Muscle layer of duodenum (tissue), 2 donors: ENCODE measurements at regions not wholly inside any gene's neighbourhood (a gene's known extent, or its start where the extent isn't known, plus 50 kb on each side); places are given as distances from the start of the nearest gene placed in this dataset.

ENCODE experiments used
- H3K27ac ChIP-seq: one replicate; pipeline ENCODE4 v1.7.0; 2013; ENCODE audit warnings: mild to moderate bottlenecking, low read length
- H3K27me3 ChIP-seq: one replicate; pipeline ENCODE4 v1.7.0; 2013; ENCODE audit warnings: low read depth, mild to moderate bottlenecking, control low read depth, low read length
- H3K36me3 ChIP-seq, 2 donors: one replicate each; pipeline ENCODE4 v1.7.0; 2013; ENCODE audit warnings: low read length in 2 of 2, control low read depth in 1 of 2, mild to moderate bottlenecking in 1 of 2; ENCODE audit not compliant: insufficient read depth in 2 of 2, control insufficient read depth in 1 of 2
- H3K4me1 ChIP-seq, 2 donors: one replicate each; pipeline ENCODE4 v1.7.0; 2013; ENCODE audit warnings: low read length in 2 of 2, mild to moderate bottlenecking in 2 of 2, control low read depth in 1 of 2, moderate library complexity in 1 of 2; ENCODE audit not compliant: insufficient read depth in 2 of 2, control insufficient read depth in 1 of 2
- H3K4me3 ChIP-seq, 2 donors: one replicate each; pipeline ENCODE4 v1.7.0; 2013; ENCODE audit warnings: low read length in 2 of 2, low read depth in 1 of 2, mild to moderate bottlenecking in 1 of 2
- H3K9me3 ChIP-seq, 2 donors: one replicate each; pipeline ENCODE4 v1.7.0; 2013; ENCODE audit warnings: low read length in 2 of 2, control low read depth in 1 of 2, mild to moderate bottlenecking in 1 of 2; ENCODE audit not compliant: control insufficient read depth in 1 of 2
- donor health status: healthy.

DNA sequence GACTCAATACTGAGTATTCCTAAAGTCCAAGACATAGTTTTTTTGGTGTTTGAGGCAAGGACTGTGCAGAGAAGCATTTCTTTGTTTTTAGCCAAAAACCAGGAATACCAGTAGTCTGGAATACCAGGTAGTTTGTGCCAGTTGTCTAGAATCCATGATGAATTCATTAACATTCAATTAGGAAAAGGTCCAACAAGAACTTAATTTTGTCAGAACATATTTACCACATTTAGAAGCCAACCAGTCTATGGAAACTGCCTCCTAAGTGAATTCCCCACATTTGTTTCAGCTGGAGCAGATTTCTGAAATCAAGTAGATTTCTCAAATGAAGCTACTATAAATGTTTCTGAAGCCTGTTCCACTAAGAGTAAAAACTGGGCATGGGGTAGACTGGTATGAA lies 1584.8 kb upstream of the ADGRL3 start:
- Histone ChIP-seq H3K4me3 (no peak overlapping the region), H3K27ac (no peak overlapping the region), H3K4me1 (no peaks in the 10 kb centered on the region), H3K36me3 (no peaks in the 10 kb centered on the region), H3K27me3 (no peaks in the 10 kb centered on the region), H3K9me3 (no peaks in the 10 kb centered on the region)

DNA sequence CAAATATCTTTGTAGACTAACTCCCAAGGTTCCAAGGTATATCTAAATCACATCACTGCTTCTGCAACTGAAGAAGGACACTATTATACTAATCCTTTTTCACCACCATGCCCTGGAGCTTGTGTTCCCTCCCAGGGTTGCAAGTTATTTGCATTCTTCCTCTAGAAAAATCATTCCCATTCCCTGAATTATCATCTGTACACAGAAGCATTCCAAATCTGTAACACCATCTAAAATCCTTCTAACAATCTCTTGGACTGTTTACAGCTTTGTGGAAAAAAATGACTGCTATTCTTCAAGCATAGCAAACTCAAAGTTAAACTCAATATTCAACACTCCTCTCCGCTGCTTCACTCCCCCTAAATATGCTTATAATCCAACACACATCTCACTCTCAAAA lies 1570.8 kb upstream of the ADGRL3 start:
- no peak overlapping the region for H3K27ac ChIP-seq
- H3K27me3 ChIP-seq = no peaks in the 10 kb centered on the region
- no peaks in the 10 kb centered on the region for H3K4me1 ChIP-seq
- H3K9me3 ChIP-seq = no peaks in the 10 kb centered on the region
- no peak overlapping the region for H3K4me3 ChIP-seq
- H3K36me3 ChIP-seq = no peaks in the 10 kb centered on the region

DNA sequence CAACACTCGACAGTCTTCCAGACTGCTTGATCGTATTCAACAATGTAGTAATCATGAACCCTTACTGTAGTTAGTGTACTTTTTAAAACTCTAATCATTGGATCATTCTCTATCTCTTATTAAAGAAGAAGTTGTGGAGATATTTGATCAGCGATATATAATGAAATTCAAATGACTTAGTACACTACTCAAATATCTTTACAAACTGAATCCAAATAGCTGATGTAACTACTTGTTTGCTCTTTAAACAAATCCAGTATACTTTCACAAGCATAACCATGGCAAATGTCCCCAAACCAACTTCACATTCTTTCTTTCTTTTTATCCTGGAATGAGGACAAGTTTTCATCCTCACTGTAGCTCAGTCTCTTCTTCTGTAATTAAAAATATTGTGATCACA lies 1569.9 kb upstream of the ADGRL3 start:
- H3K27me3 ChIP-seq = no peaks in the 10 kb centered on the region
- H3K27ac ChIP-seq = no peak overlapping the region
- no peaks in the 10 kb centered on the region for H3K36me3 ChIP-seq
- no peaks in the 10 kb centered on the region for H3K4me1 ChIP-seq
- no peak overlapping the region for H3K4me3 ChIP-seq
- no peaks in the 10 kb centered on the region for H3K9me3 ChIP-seq

DNA sequence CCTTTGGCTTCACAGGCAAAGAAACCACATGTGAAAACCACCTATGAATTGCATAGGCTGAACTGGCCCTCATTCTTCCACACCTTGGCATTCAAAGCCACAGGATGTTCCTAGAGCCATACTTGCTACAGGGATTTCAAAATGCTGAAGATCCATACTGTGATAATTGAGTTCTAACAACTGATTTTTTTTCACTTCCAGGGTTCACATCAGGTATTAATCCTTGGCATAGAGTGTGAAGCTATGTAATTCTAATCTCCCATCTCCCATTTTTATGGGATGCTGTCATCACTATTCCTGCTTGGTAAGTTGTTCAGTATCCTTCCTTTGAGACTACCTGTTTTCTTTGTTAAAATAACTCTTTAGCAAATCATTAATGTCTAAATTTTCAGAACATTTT lies 1569.2 kb upstream of the ADGRL3 start:
- H3K27me3 ChIP-seq = no peaks in the 10 kb centered on the region
- no peaks in the 10 kb centered on the region for H3K4me1 ChIP-seq
- no peaks in the 10 kb centered on the region for H3K9me3 ChIP-seq
- no peak overlapping the region for H3K27ac ChIP-seq
- H3K4me3 ChIP-seq = no peak overlapping the region
- H3K36me3 ChIP-seq = no peaks in the 10 kb centered on the region

DNA sequence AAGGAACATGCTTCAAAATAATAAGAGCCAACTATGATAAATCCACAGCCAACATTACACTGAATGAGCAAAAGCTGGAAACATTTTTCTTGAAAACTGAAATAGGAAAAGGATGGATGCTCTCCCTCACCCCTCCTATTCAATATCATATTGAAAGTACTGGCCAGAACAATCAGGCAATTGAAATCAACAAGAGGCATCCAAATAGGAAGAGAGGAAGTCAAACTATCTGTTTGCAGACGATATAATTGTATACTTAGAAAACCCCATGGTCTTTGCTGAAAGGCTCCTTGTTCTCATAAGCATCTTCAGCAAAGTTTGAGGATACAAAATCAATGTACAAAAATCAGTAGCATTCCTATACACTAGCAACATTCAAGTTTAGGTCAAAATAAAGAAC lies 1562.5 kb upstream of the ADGRL3 start:
- no peak overlapping the region for H3K4me3 ChIP-seq
- no peaks in the 10 kb centered on the region for H3K4me1 ChIP-seq
- no peaks in the 10 kb centered on the region for H3K27me3 ChIP-seq
- no peak overlapping the region for H3K27ac ChIP-seq
- H3K9me3 ChIP-seq = no peaks in the 10 kb centered on the region
- no peaks in the 10 kb centered on the region for H3K36me3 ChIP-seq

DNA sequence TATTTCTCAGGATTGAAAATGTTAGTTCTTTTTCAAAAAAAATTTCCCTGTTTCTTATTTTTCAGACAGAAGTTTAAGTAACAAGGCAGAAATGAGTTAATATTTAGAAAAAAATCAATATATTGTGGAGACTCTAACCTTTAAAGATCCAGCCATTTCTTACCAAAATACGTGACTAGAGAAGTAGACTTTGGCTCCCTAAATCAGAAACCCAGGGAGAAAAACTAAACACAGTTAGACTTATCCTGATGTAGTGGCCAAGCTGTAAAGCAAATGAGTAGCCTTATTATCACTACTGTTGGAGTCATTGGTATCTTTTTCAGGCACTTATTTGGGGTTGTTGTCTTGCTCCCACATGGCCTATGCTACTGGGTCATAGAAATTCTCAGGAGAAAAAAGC lies 1556.4 kb upstream of the ADGRL3 start:
- Histone ChIP-seq H3K4me1 (no peaks in the 10 kb centered on the region), H3K36me3 (no peaks in the 10 kb centered on the region), H3K4me3 (no peak overlapping the region), H3K9me3 (no peaks in the 10 kb centered on the region), H3K27ac (no peak overlapping the region), H3K27me3 (no peaks in the 10 kb centered on the region)

DNA sequence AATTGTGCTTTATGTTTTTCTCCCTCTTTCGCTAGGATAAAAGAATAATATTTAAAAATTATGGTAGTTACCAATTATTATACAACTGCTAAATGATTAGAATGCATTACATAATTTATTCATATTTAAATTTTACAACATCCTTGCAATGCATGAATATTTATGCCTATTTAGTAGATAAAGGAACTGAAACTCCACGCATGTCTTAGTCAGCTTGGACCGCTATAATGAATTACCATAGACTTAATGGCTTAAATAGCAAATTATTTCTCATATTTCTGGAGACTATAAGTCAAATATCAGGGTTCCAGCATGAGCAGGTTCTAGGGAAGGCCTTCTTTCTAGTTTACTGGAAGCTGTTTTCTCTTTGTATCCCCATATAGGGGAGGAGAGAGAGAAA lies 1555.4 kb upstream of the ADGRL3 start:
- no peak overlapping the region for H3K4me3 ChIP-seq
- H3K36me3 ChIP-seq = no peaks in the 10 kb centered on the region
- H3K9me3 ChIP-seq = no peaks in the 10 kb centered on the region
- no peaks in the 10 kb centered on the region for H3K4me1 ChIP-seq
- no peak overlapping the region for H3K27ac ChIP-seq
- H3K27me3 ChIP-seq = no peaks in the 10 kb centered on the region

DNA sequence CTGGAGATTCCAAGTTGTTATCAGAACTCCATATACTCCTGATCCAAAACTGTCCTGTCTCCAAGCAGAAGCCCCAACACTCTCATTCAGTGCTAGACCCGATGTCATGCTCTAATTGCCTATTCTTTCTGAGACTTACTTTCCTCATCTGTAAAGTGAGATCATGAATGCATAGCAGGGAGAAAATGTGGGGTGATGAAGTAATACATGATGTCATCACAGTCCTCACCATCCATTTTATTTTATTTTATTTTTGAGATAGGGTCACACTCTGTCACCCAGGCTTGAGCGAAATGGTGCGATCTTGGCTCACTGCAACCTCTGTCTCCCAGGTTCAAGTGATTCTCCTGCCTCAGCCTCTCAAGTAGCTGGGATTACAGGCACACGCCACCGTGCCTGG lies 1554.0 kb upstream of the ADGRL3 start:
- Histone ChIP-seq H3K9me3 (no peaks in the 10 kb centered on the region), H3K36me3 (no peaks in the 10 kb centered on the region), H3K4me1 (no peaks in the 10 kb centered on the region), H3K27me3 (no peaks in the 10 kb centered on the region), H3K4me3 (no peak overlapping the region), H3K27ac (no peak overlapping the region)

DNA sequence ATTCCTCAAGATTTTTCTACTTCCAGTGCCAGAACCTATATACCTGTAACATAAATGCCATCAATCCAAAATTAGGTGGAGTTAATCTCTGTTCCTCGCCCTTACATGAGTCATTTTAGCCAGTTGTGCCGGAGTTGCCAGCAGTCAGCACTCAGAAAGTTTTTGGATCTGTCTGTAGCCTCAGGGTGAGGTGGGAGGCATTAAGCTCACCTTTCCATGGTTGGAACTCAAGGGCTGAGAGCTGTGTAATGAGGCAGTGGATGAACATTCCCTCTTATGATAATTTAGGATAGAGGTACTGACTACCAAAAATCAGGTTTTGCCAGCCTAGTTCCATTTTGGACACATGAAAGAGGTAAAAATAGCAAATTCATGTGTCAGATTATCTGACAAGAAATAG lies 1553.1 kb upstream of the ADGRL3 start:
- Histone ChIP-seq H3K27me3 (no peaks in the 10 kb centered on the region), H3K36me3 (no peaks in the 10 kb centered on the region), H3K27ac (no peak overlapping the region), H3K4me1 (no peaks in the 10 kb centered on the region), H3K4me3 (no peak overlapping the region), H3K9me3 (no peaks in the 10 kb centered on the region)

DNA sequence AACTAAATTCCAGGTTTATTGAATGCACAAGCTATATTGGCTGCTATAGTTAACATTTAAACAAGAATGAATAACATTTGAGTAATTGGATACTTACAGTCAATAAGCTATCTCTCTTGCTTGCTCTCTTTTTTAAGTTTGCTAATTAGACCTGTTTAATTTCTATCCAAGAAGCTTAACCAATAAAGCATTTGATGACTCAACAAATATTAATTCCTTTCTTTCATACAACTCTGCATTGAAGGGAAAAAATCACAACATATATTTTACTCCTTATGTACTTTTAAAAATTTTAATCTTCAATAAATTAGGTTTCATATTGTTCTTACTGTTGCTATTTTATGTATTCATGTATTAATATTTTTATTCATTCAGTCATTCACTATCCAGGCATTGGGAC lies 1552.6 kb upstream of the ADGRL3 start:
- Histone ChIP-seq H3K27ac (no peak overlapping the region), H3K9me3 (no peaks in the 10 kb centered on the region), H3K4me3 (no peak overlapping the region), H3K4me1 (no peaks in the 10 kb centered on the region), H3K27me3 (no peaks in the 10 kb centered on the region), H3K36me3 (no peaks in the 10 kb centered on the region)

DNA sequence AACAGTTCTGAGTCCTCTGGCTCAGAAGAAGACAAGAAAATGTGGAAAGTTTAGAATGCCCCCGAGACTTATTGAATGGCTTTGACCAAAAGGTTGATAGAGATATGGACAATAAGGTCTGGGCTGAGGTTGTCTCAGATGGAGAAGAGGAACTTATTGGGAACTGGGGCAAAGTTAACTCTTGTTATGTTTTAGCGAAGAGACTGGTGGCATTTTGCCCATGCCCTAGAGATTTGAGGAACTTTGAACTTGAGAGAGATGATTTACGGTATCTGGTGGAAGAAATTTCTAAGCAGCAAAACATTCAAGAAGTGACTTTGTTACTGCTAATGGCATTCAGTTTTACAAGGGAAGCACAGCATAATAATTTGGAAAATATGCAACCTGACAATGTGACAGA lies 1549.3 kb upstream of the ADGRL3 start:
- Histone ChIP-seq H3K9me3 (peaks cover 0 to under 1% of the 10 kb centered on the region in 2 donors), H3K27ac (no peak overlapping the region), H3K4me3 (no peak overlapping the region), H3K36me3 (no peaks in the 10 kb centered on the region), H3K4me1 (no peaks in the 10 kb centered on the region), H3K27me3 (no peaks in the 10 kb centered on the region)

DNA sequence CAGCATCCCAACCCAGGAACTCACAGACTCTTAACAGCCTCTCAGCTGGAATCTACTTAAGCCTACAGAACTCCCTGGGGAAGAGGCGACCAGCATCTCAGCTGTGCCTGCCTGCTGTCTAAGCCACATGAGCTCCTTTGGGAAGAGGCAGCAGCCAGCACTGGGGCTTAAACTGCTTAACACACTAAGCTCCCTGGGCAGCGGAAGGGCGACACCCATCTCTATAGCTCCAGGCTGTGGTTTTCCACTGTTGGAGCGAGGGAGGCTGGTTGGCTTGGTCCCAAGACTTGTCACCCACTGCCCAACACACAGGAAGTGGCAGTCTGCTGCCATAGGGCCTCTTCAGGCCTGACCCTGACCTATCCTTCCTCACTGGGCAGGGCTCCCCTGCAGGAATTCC lies 1544.1 kb upstream of the ADGRL3 start:
- H3K27ac ChIP-seq = no peak overlapping the region
- no peak overlapping the region for H3K4me3 ChIP-seq
- peaks cover 0 to 7% of the 10 kb centered on the region in 2 donors for H3K9me3 ChIP-seq
- no peaks in the 10 kb centered on the region for H3K27me3 ChIP-seq
- H3K4me1 ChIP-seq = no peaks in the 10 kb centered on the region
- H3K36me3 ChIP-seq = no peaks in the 10 kb centered on the region
